ENCODE measurements at regions not wholly inside any gene's neighbourhood (a gene's known extent, or its start where the extent isn't known, plus 50 kb on each side); places are given as distances from the start of the nearest gene placed in this dataset.

DNA sequence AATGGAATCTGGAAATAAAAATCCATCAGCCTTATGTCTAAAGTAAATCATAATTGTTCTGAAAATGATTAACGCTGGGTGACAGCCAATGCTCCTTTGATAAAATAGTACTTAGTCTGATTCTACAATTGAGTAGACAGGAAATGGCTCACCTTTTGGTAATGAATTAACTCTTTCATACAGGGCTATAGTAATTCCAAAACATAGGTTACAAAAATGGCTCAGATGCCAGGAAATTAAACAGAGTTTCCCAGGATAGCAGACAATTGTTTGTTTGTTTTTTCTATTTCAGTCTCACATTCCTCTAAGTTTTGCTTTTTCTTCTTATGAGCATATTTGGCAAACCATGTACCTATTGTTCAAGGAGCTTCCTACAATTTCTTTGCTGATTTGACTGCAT lies 257.2 kb upstream of the EPHA7 start:
- Histone ChIP-seq H3K4me1 (ENCODE audit: control insufficient read depth, extremely low read depth, insufficient read depth, low read length) (peaks cover 25% of the 10 kb centered on the region), H3K36me3 (ENCODE audit: control insufficient read depth in 2 of 2, extremely low read depth in 1 of 2, insufficient read depth in 2 of 2, low read length in 2 of 2) (no peaks in the 10 kb centered on the region), H4K20me1 (replicated peaks; ENCODE audit: control insufficient read depth, extremely low read depth, insufficient read depth, low read length) (no peaks in the 10 kb centered on the region), H3K9me1 (replicated peaks; ENCODE audit: control insufficient read depth, extremely low read depth, insufficient read depth, low read length) (no peaks in the 10 kb centered on the region), H3K4me3 (replicated peaks in 1 of 3; ENCODE audit: insufficient read depth in 1 of 3, low read depth in 1 of 3, low read length in 3 of 3) (no peak overlapping the region), H3K27ac (ENCODE audit: insufficient read depth, low read depth, low read length) (no peak overlapping the region), H3K9me3 (replicated peaks; ENCODE audit: control insufficient read depth, insufficient read depth, low read length) (no peaks in the 10 kb centered on the region), H2AFZ (ENCODE audit: low read depth, low read length) (no peak overlapping the region), H3K27me3 (ENCODE audit: control insufficient read depth in 2 of 2, insufficient read depth in 2 of 2, low read length in 2 of 2) (no peaks in the 10 kb centered on the region), H3K9ac (replicated peaks; ENCODE audit: extremely low read depth, insufficient read depth, low read length) (no peak overlapping the region), H3K79me2 (ENCODE audit: control insufficient read depth, insufficient read depth, low read length) (no peaks in the 10 kb centered on the region), H3K4me2 (ENCODE audit: insufficient read depth, low read length) (peak overlapping the region; percentile 7)
- intact Hi-C loops (cut with micrococcal nuclease) (loop anchor here (2.0 to 5.0 kb wide), 2 partner anchors 111 to 258 kb away; partner anchors contain the start of gene EPHA7), dilution Hi-C loops (cut with MboI; ENCODE audit: extremely low pct_ligation_motif_present, low sequenced_read_pairs) (no loop called here)
- FAIRE-seq, result peak; percentile 77
- peak; percentile 37 for DNase-seq (ENCODE audit: low read depth, low spot score)
- CTCF ChIA-PET, result no interaction called here
- POLR2A ChIA-PET, result no interaction called here
- BruUV-seq (replicated peaks), result no TSS peak
- TF ChIP-seq, protein P1, sequence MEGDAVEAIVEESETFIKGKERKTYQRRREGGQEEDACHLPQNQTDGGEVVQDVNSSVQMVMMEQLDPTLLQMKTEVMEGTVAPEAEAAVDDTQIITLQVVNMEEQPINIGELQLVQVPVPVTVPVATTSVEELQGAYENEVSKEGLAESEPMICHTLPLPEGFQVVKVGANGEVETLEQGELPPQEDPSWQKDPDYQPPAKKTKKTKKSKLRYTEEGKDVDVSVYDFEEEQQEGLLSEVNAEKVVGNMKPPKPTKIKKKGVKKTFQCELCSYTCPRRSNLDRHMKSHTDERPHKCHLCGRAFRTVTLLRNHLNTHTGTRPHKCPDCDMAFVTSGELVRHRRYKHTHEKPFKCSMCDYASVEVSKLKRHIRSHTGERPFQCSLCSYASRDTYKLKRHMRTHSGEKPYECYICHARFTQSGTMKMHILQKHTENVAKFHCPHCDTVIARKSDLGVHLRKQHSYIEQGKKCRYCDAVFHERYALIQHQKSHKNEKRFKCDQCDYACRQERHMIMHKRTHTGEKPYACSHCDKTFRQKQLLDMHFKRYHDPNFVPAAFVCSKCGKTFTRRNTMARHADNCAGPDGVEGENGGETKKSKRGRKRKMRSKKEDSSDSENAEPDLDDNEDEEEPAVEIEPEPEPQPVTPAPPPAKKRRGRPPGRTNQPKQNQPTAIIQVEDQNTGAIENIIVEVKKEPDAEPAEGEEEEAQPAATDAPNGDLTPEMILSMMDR (IDR thresholded peaks at IDR 0.05; ENCODE audit: extremely low read depth in 1 of 2, insufficient read depth in 1 of 2, low read depth in 1 of 2, low read length in 2 of 2), result no peak
- TF ChIP-seq JUN (IDR thresholded peaks at IDR 0.05; ENCODE audit: borderline replicate concordance, insufficient read depth, insufficient read length, low read depth) (peak; percentile 11), POLR2AphosphoS5 (IDR thresholded peaks at IDR 0.05; ENCODE audit: insufficient read depth, low read depth, low read length) (no peak)
- TF ChIP-seq, protein P2, sequence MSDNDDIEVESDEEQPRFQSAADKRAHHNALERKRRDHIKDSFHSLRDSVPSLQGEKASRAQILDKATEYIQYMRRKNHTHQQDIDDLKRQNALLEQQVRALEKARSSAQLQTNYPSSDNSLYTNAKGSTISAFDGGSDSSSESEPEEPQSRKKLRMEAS (IDR thresholded peaks at IDR 0.05; ENCODE audit: insufficient read depth, insufficient read length), result no peak

DNA sequence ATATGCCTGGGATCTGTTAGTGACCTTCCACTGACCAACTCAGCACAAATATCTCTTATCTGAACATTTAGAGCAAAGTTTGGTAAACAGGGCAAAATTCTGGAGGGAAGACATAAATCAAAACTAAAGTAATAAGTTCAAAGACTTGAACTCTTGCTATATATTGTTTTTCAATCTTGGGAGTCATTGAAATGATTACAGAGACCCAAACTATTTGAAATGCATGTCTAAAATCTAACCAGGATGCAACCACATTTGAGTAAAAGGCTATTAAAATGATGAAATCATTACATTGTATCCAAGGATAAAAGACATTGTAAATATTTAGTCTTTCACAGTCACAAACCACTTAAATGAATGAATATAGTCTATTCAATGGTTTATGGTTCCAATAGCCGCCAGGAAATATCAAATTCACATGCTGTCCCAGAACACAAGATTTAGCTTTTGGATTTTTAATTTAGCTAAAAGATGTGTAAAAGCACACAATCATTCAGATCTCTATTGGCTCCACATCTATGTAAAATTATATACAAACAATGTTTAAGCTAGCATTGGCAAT lies 256.6 kb upstream of the EPHA7 start:
- Histone ChIP-seq H3K27ac (ENCODE audit: insufficient read depth, low read depth, low read length) (no peak overlapping the region), H3K27me3 (ENCODE audit: control insufficient read depth in 2 of 2, insufficient read depth in 2 of 2, low read length in 2 of 2) (no peaks in the 10 kb centered on the region), H3K4me2 (ENCODE audit: insufficient read depth, low read length) (no peak overlapping the region), H2AFZ (ENCODE audit: low read depth, low read length) (no peak overlapping the region), H3K4me3 (replicated peaks in 1 of 3; ENCODE audit: insufficient read depth in 1 of 3, low read depth in 1 of 3, low read length in 3 of 3) (no peak overlapping the region), H4K20me1 (replicated peaks; ENCODE audit: control insufficient read depth, extremely low read depth, insufficient read depth, low read length) (no peaks in the 10 kb centered on the region), H3K36me3 (ENCODE audit: control insufficient read depth in 2 of 2, extremely low read depth in 1 of 2, insufficient read depth in 2 of 2, low read length in 2 of 2) (no peaks in the 10 kb centered on the region), H3K79me2 (ENCODE audit: control insufficient read depth, insufficient read depth, low read length) (no peaks in the 10 kb centered on the region), H3K9me3 (replicated peaks; ENCODE audit: control insufficient read depth, insufficient read depth, low read length) (no peaks in the 10 kb centered on the region), H3K9ac (replicated peaks; ENCODE audit: extremely low read depth, insufficient read depth, low read length) (no peak overlapping the region), H3K4me1 (ENCODE audit: control insufficient read depth, extremely low read depth, insufficient read depth, low read length) (peaks cover 25% of the 10 kb centered on the region), H3K9me1 (replicated peaks; ENCODE audit: control insufficient read depth, extremely low read depth, insufficient read depth, low read length) (no peaks in the 10 kb centered on the region)
- TF ChIP-seq, protein P2 (IDR thresholded peaks at IDR 0.05; ENCODE audit: insufficient read depth, insufficient read length), result no peak
- no peak for TF ChIP-seq FOS (IDR thresholded peaks at IDR 0.05; ENCODE audit: borderline replicate concordance, insufficient read depth, low read length)
- TF ChIP-seq, protein P1 (IDR thresholded peaks at IDR 0.05; ENCODE audit: extremely low read depth in 1 of 2, insufficient read depth in 1 of 2, low read depth in 1 of 2, low read length in 2 of 2), result no peak
- FAIRE-seq, result no peak
- dilution Hi-C loops (cut with MboI; ENCODE audit: extremely low pct_ligation_motif_present, low sequenced_read_pairs) (no loop called here), intact Hi-C loops (cut with micrococcal nuclease) (loop anchor here (2.0 to 5.0 kb wide), 2 partner anchors 111 to 257 kb away; partner anchors contain the start of gene EPHA7)
- ChIA-PET CTCF (no interaction called here), POLR2A (no interaction called here)
- DNase-seq (ENCODE audit: low read depth, low spot score), result no peak
- BruUV-seq (replicated peaks), result no TSS peak
